SHP77 treated with DMSO at 0.1 percent for 48 hours (cell line): ENCODE measurements at regions not wholly inside any gene's neighbourhood (a gene's known extent, or its start where the extent isn't known, plus 50 kb on each side); places are given as distances from the start of the nearest gene placed in this dataset.
"Not testable (repeated sequence)": the region's sequence is repeated elsewhere in the genome, so short reads cannot be mapped to it uniquely, and the experiment has no call there.

Experiments
- DNase-seq: peaks from one replicate; lab custom pipeline; 2025; lab: John Stamatoyannopoulos, UW

GRCh38 chr14:66015071-66015780 lies 470.9 kb upstream of the CCDC196 start:
- peak; percentile 4 for DNase-seq

DNA sequence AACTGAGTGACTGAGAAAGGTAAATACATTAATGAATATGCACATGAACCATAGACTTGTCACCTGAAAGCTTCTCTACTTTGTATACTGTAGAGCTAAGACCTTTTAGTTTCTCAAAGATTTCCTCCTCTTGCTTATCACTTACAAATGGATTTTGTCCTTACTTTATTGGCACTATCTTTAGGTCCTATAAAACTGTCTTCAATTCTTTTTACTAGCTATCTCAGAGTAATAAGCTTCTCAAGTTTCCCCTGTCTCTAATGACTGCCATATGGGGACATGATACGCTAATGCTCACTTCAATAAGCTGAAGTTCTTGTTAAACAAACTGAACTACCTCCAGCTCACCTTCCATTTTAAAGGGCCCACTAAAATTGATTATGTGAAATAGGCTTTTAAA lies 468.2 kb upstream of the CCDC196 start:
- DNase-seq, result no peak

- DNase-seq, result no peak
Measured at GRCh38 chr14:66022526-66022925, 463.6 kb upstream of the CCDC196 start.

DNA sequence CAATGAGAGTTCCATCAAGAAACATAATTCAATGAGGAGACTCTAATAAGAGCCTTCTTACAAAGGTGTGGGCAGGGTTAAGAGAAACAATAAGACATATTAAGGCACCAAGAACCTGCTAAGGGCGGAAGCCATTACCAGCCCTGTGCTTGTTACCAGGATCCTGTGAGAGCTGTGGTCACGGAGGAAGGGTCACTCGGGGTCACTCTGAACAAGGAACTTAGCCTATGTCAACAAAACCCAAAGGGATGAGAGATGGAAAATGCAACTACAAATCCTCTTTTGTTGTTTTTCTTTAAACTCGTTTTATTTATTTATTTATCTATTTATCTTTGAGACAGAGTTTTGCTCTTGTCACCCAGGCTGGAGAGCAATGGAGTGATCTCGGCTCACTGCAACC lies 460.4 kb upstream of the CCDC196 start:
- DNase-seq, result no peak

- DNase-seq, result not testable (repeated sequence)
Measured at GRCh38 chr14:66031981-66032380, 454.2 kb upstream of the CCDC196 start.

DNA sequence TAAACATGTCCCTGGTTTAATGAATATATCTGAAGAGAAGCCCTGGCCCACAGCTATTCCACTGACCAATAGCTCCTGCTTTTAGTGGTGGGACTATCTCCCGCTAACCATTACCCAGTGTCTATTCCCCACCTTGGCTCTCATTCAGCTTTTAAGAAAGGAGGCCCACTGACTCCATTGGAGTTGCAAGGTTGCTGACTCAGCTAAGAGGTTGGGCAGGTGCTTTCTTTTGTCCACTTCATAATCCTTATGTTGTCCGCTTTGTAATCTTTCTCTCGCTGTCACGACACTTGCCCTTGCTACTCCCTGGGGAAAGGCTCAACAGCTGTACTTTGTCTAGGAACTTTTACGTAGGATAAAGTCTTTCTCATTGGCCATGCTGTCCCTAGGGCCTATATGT lies 453.4 kb upstream of the CCDC196 start:
- DNase-seq, result no peak

DNA sequence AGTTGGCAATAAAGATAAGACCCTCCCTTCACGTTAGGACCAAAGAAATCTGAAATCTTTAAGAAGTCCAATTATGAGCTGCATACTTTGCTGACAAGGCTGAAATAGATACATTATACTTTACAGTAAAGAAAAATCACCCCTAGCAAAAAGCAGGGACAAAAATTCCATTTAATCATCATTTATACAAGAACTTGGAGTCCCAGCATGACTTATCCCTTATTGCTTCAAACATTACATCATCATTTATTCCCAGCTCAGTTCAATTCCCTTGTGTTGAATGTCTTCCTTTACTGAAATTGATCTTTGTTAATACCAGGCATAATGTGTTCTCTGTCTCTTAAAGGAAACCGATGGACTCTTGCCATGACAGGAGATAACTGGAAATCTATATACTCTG lies 449.6 kb upstream of the CCDC196 start:
- no peak for DNase-seq

- no peak for DNase-seq
Measured at GRCh38 chr14:66037361-66037760, 448.8 kb upstream of the CCDC196 start.

DNA sequence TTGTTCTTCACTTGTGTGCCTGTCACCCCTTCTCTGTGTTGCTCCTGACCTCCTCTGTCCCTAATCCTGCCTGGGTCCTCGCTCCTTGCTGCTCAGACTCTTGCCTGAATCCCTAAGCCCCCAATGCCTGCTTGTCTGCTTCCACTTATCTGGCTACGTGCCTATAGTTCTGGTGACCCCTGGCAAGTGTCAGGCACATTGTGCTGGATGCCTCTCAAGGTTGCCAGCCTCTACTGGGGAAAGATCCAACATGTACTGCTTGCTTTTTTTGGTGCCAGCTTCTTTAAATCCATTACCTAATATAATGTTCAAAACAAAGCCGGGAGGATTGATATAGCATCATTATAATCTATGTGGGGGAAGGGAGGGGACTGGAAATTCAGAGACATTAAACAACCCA lies 448.0 kb upstream of the CCDC196 start:
- no peak for DNase-seq

- no peak for DNase-seq
Measured at GRCh38 chr14:66038618-66039017, 447.6 kb upstream of the CCDC196 start.

GRCh38 chr14:66039495-66039894 lies 446.7 kb upstream of the CCDC196 start:
- DNase-seq, result no peak

GRCh38 chr14:66041582-66041981 lies 444.6 kb upstream of the CCDC196 start:
- DNase-seq, result no peak

GRCh38 chr14:66043921-66044320 lies 442.2 kb upstream of the CCDC196 start:
- no peak for DNase-seq

- DNase-seq, result no peak
Measured at GRCh38 chr14:66045572-66046021, 440.6 kb upstream of the CCDC196 start.

DNA sequence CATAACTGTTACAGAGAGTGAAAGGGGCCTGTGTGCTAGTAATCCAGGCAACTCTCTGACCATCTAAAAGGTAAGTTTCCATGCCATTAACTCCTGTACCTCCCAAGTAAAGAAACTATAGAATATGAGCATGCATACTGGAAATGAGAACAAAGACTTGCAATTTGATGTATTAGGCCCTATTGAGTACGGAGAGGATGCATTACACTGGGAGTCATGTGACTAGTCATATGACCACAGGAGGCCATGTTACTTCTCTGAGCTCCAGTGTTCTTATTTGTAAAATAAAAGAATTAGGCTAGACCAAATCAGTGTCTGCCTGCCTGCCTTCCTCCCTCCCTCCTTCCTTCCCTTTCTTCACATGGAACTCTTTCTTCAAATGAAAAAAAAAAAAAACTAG lies 440.1 kb upstream of the CCDC196 start:
- no peak for DNase-seq

- DNase-seq, result no peak
Measured at GRCh38 chr14:66046591-66046990, 439.6 kb upstream of the CCDC196 start.

- DNase-seq, result no peak
Measured at GRCh38 chr14:66056268-66056907, 429.8 kb upstream of the CCDC196 start.

- no peak for DNase-seq
Measured at GRCh38 chr14:66056926-66057552, 429.1 kb upstream of the CCDC196 start.

DNA sequence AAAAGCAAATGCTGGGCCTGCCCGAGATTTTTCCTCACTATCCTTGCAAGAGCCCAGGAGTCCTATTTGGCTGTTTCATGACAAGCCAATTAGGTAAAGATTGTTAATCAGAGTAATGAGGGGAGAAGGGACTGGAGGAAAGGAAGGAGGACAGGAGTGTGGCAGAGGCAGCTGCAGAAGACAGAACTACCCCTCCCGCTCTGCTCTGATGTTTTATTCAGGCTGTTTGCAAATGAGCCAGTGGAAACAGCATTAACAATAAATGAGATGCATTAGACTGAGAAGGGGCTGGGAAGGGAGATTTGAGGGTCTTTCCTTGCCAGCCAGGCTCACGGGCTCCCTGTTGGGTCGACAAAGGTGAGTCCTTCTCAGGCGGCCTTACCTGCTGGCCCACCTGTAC lies 421.0 kb upstream of the CCDC196 start:
- DNase-seq, result no peak

DNA sequence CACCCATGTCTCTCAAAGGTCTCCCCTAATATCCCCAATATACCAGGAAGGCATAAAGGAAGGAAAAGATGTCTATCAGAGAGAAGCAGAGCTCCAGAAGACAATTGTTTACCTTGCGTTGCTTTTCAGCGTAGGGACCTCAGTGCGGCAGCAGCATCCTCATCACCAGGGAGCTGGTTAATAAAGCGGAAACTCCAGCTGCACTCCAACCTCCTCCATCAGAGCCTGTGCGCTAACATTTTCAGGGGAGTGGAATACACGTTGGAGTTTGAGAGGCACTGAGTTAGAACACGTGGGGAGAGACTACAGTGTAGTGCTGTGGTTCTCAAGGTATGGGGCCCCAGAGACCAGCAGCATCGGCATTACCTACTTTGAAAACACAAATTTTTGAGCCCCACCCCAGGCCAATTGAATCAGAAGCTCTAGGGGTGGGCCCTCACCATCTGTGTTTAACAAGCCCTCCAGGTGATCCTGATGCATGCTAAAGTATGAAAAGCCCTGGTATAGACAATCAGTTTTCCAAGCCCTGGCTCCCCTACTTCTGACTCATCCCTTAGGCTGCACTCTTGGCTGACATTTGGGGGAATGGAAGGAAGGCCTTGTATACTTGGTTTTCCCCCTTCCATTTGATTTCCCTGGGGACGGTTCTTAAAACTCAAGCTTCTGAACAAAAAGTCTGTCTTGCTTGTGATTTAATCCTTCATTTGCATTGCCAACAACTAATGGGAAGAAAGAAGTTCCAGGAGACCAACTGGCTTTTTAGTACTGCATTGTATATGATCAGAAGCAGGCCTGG lies 419.0 kb upstream of the CCDC196 start:
- no peak for DNase-seq

DNA sequence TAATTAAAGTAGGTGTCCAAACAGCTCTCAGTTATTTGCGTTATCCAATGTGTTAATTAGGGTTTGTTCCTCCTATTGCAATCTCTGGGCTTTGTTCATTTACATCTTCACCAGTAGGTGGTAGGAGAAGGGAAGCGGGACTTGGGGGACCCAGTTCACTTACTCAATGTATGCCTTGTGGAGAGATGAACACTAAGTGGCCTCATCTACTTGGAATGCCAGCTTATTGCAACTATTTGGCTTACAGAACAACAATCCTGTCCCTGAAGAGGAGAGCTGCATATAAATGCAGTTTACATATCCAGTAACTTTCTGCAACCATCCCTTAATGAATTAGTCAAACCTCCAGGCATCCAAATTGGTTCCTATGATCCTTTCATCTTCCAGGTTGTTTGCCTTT lies 417.1 kb upstream of the CCDC196 start:
- no peak for DNase-seq

GRCh38 chr14:66069830-66070541 lies 416.2 kb upstream of the CCDC196 start:
- no peak for DNase-seq
